ENCODE measurements at regions not wholly inside any gene's neighbourhood (a gene's known extent, or its start where the extent isn't known, plus 50 kb on each side); places are given as distances from the start of the nearest gene placed in this dataset.
A peak's percentile ranks its signal among the peaks of the same experiment; 100 is the strongest.
"Not testable (repeated sequence)": the region's sequence is repeated elsewhere in the genome, so short reads cannot be mapped to it uniquely, and the experiment has no call there.

GRCh38 chr1:144140243-144140642, 168.5 kb upstream of the FAM72C start:
- DNase-seq, result not testable (repeated sequence)

GRCh38 chr1:144105006-144105405, 133.2 kb upstream of the FAM72C start:
- not testable (repeated sequence) for DNase-seq

GRCh38 chr1:144104000-144104677, 132.4 kb upstream of the FAM72C start:
- not testable (repeated sequence) for DNase-seq

DNA sequence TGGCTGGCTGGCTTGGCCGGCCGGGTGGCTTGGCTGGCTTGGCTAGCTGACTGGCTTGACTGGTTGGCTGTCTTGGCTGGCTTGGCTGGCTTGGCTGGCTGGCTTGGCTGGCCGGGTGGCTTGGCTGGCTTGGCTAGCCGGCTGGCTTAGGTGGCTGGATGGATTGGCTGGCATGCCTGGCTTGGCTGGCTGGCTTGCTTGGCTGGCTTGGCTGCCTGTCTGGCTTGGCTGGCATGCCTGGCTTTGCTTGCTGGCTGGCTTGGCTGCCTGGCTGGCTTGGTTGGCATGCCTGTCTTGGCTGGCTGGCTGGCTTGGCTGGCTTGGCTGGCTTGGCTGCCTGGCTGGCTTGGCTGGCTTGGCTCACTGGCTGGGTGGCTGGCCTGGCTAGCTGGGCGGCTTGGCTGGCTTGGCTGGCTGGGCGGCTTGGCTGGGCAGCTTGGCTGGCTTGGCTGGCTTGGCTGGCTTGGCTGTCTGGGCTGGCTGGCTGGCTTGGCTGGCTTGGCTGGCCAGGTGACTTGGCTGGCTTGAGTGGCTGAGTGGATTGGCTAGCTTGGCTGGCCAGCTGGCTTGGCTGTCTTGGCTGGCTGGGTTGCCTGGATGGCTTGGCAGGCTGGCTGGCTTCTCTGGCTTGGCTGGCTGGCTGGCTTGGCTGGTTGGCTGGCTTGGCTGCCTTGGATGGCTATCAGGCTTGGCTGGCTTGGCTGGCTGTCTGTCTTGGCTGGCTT, 131.5 kb upstream of the FAM72C start:
- not testable (repeated sequence) for DNase-seq

DNA sequence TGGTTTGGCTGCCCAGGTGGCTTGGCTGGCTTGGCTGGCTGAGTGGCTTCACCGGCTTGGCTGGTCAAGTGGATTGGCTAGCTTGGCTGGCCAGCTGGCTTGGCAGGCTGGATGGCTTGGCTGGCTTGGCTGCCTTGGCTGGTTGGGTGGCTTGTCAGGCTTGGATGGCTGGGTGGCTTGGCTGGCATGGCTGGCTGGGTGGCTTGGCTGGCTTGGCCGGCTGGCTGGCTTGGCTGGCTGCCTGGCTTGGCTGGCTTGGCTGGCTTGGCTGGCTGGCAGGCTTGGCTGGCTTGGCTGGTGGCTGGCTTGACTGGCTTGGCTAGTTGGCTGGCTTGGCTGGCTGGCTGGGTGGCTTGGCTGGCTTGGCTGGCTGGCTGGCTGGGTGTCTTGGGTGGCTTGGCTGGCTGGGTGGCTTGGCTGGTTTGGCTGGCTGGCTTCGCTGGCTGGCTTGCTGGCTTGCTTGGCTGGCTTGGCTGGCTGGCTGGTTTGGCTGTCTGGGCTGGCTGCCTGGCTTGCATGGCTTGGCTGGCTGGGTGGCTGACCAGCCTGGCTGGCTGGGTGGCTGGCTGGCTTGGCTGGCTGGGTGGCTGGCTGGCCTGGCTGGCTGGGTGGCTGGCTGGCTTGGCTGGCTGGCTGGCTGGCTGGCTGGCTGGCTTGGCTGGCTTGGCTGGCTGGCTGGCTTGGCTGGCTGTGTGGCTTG, 130.4 kb upstream of the FAM72C start:
- DNase-seq, result not testable (repeated sequence)

DNA sequence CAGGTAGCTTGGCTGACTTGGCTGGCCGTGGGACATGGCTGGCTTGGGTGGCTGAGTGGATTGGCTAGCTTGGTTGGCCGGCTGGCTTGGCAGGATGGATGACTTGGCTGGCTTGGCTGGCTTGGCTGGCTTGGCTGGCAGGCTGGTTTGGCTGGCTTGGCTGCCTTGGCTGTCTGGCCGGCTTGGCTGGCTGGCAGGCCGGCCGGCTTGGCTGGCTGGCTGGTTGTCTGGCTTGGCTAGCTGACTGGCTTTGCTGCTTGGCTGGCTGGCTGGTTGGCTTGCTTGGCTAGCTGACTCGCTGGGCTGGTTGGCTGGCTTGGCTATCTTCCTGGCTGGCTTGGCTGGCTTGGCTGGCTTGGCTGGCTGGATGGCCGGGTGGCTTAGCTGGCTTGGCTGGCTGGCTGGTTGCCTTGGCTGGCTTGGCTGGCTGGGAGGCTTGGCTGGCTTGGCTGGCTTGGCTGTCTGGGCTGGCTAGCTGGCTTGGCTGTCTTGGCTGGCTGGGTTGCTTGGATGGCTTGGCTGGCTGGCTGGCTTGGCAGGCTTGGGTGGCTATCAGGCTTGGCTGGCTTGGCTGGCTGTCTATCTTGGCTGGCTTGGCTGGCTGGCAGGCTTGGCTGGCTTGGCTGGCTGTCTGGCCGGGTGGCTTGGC, 129.7 kb upstream of the FAM72C start:
- DNase-seq, result no peak

- not testable (repeated sequence) for DNase-seq
Measured at GRCh38 chr1:144077167-144077841, 105.5 kb upstream of the FAM72C start.

GRCh38 chr1:144076646-144077045, 104.9 kb upstream of the FAM72C start:
- not testable (repeated sequence) for DNase-seq

DNA sequence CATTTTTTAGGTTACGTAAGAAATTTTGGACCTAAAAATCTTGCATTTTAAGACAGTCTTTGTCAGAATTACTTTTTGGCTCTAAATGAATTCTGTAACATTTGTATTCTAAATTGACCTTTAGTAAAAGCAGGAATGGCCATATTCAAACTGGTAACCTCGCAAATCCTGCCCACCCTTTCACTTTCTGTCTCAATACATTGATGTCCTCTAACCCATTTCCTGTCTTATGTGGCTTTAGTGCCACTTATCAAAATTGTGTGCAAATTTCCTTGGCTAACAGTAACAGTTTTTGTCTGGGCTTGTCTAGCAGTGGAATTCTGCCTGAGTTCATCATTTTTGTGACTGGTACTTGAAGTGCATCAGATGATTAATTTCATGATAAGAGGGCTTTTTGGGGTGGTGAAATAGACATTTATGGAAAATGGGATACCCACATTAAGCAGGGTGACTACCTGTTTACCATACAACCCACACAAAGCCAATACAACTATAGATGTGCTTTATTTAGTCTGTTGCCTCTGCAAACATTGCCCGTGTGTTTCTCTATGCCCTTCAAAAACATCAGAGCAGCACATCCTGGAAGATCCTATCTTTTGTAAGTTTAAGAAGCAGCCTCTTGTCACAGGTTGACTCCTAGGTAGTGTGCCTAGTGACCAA, 98.7 kb upstream of the FAM72C start:
- not testable (repeated sequence) for DNase-seq

- DNase-seq, result not testable (repeated sequence)
Measured at GRCh38 chr1:144067042-144067441, 95.3 kb upstream of the FAM72C start.

GRCh38 chr1:144066071-144066813, 94.5 kb upstream of the FAM72C start:
- not testable (repeated sequence) for DNase-seq

- DNase-seq, result not testable (repeated sequence)
Measured at GRCh38 chr1:144065299-144066060, 93.7 kb upstream of the FAM72C start.

GRCh38 chr1:144049365-144049764, 77.6 kb upstream of the FAM72C start:
- not testable (repeated sequence) for DNase-seq

DNA sequence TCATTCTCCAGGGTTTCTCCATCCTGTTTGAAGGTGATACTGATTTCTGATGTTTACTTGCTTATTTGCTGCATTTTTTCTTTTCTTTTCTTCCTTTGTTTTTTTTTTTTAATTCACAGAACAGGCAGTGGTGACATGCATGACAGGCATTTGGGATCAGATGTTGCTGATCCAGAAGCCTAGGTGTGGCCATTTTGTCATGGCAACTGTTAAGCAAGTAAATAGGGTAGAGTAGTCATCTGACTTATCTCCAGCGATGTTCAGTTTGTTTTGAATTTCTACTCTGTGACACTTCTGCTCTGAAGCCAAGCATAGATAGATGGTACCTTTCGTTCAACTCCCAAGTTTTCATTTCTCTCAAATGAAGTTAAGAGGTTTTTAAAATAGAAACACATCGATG, 74.9 kb upstream of the FAM72C start:
- DNase-seq, result not testable (repeated sequence)

DNA sequence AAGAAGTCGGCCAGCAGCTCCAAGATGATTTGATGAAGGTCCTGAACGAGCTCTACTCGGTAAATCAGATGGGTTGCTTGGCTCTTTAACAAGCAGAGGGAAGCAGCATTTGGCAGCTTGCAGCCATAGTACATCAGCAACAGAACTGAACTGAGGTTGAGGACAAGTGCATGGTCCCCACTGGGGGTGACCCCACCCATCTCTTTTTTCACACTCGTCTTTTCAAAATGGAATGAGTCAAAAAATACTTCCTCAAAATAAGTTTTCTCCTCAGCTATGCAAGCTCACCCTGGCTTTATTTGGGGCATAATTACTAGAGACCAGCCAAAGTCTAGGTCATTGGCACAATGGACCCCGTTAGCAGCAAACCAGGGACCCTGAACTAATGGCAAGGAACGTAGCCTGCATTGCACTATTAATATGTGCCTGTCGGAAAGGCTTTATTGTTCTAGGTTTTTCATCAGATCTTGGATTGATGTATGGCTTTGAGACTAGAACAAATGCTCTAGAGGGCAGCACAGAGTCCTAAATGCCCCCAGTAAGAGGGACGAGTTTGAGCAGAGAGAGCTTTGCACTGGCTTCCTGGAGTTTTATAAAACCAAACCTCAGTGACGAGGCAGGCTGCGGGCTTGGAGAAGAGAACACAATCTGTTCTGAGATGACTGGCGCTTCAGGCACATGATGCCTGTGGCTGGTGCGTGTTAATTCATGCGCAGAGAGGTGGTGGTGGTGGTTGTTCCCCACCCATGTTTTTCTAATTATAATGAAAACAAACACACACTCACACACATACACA, 74.2 kb upstream of the FAM72C start:
- DNase-seq, result peak; percentile 58

- DNase-seq, result not testable (repeated sequence)
Measured at GRCh38 chr1:144042251-144042650, 70.5 kb upstream of the FAM72C start.

- not testable (repeated sequence) for DNase-seq
Measured at GRCh38 chr1:144040293-144040692, 68.5 kb upstream of the FAM72C start.

GRCh38 chr1:144034045-144034444, 62.3 kb upstream of the FAM72C start:
- DNase-seq, result not testable (repeated sequence)

DNA sequence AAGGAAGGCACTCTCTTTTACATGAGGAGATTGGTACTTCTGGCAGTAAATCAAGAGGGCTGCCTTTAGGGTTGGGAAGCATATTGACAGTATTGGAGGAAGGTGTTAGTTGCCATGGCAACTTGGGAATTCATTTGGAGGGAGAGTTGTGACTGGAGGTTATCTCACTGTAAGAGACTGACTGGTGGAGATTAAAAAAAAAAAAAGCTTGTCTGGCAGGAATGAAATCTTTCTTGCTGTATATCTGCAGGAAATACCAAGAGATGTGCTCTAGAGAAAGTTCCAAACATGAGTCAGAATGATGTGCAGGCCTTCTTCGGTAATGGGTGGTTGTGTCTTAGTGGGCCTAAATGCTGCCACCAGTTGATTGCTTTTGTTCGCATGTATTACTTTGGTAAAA, 59.8 kb upstream of the FAM72C start:
- DNase-seq, result not testable (repeated sequence)

DNA sequence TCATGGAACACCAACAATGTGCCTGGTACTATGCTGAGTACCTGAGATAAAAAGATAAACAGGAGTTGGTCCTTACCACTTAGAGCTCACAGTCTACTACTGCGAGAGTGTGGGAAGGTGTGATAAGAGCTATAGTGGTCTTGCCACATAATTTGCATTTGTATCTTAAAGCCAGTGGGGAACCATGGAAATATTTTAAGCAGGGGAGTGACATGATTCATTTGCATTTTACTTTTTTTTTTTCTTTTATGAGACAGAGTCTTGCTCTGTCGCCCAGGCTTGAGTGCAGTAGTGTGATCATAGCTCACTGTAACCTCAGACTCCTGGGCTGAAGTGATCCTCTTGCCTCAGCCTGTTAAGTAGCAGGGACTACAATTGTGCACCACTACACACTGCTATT, 54.2 kb upstream of the FAM72C start:
- not testable (repeated sequence) for DNase-seq
